ENCODE measurements at regions not wholly inside any gene's neighbourhood (a gene's known extent, or its start where the extent isn't known, plus 50 kb on each side); places are given as distances from the start of the nearest gene placed in this dataset.
"Not testable (repeated sequence)": the region's sequence is repeated elsewhere in the genome, so short reads cannot be mapped to it uniquely, and the experiment has no call there.

GRCh38 chr7:152914014-152914844 lies 154.7 kb downstream of the ACTR3B start:
- no peaks in the 10 kb centered on the region for H3K27me3 ChIP-seq (ENCODE audit: control insufficient read depth in 1 of 2, insufficient read depth in 2 of 2, low read length in 2 of 2)
- peaks cover 0 to 9% of the 10 kb centered on the region in 2 donors for H3K9me3 ChIP-seq (ENCODE audit: control insufficient read depth in 2 of 2, insufficient read depth in 1 of 2, low read depth in 1 of 2, low read length in 1 of 2)
- no peaks in the 10 kb centered on the region for H3K4me1 ChIP-seq (ENCODE audit: control insufficient read depth in 2 of 2, insufficient read depth in 2 of 2, low read length in 1 of 2)
- 87 to 94% methylated on average over 5 of the region's 5 CpGs for WGBS, 2 donors
- H3K27ac ChIP-seq (ENCODE audit: low read depth in 2 of 2, low read length in 1 of 2) = no peak overlapping the region
- H3K36me3 ChIP-seq (ENCODE audit: control insufficient read depth in 2 of 2, insufficient read depth in 2 of 2, low read length in 1 of 2) = no peaks in the 10 kb centered on the region
- H3K4me3 ChIP-seq (ENCODE audit: low read depth in 1 of 2, low read length in 2 of 2) = no peak overlapping the region

- not testable (repeated sequence) for H3K27ac ChIP-seq (ENCODE audit: low read depth in 2 of 2, low read length in 1 of 2); H3K36me3 ChIP-seq (ENCODE audit: control insufficient read depth in 2 of 2, insufficient read depth in 2 of 2, low read length in 1 of 2); H3K4me1 ChIP-seq (ENCODE audit: control insufficient read depth in 2 of 2, insufficient read depth in 2 of 2, low read length in 1 of 2); H3K27me3 ChIP-seq (ENCODE audit: control insufficient read depth in 1 of 2, insufficient read depth in 2 of 2, low read length in 2 of 2); H3K4me3 ChIP-seq (ENCODE audit: low read depth in 1 of 2, low read length in 2 of 2); H3K9me3 ChIP-seq (ENCODE audit: control insufficient read depth in 2 of 2, insufficient read depth in 1 of 2, low read depth in 1 of 2, low read length in 1 of 2)
- WGBS, 2 donors = 91 to 95% methylated on average over 1 of the region's 1 CpG
Observed at GRCh38 chr7:152914845-152915102, 155.2 kb downstream of the ACTR3B start.

GRCh38 chr7:152922318-152923081 lies 162.9 kb downstream of the ACTR3B start:
- 86% methylated on average over 16 of the region's 16 CpGs for WGBS, 2 donors
- Histone ChIP-seq H3K4me3 (ENCODE audit: low read depth in 1 of 2, low read length in 2 of 2) (no peak overlapping the region), H3K4me1 (ENCODE audit: control insufficient read depth in 2 of 2, insufficient read depth in 2 of 2, low read length in 1 of 2) (peaks cover 0 to 10% of the 10 kb centered on the region in 2 donors), H3K9me3 (ENCODE audit: control insufficient read depth in 2 of 2, insufficient read depth in 1 of 2, low read depth in 1 of 2, low read length in 1 of 2) (peaks cover 0 to 5% of the 10 kb centered on the region in 2 donors), H3K27ac (ENCODE audit: low read depth in 2 of 2, low read length in 1 of 2) (no peak overlapping the region), H3K27me3 (ENCODE audit: control insufficient read depth in 1 of 2, insufficient read depth in 2 of 2, low read length in 2 of 2) (no peaks in the 10 kb centered on the region), H3K36me3 (ENCODE audit: control insufficient read depth in 2 of 2, insufficient read depth in 2 of 2, low read length in 1 of 2) (no peaks in the 10 kb centered on the region)

- peaks cover 0 to 10% of the 10 kb centered on the region in 2 donors for H3K4me1 ChIP-seq (ENCODE audit: control insufficient read depth in 2 of 2, insufficient read depth in 2 of 2, low read length in 1 of 2)
- WGBS, 2 donors = 95% methylated on average over 12 of the region's 12 CpGs
- H3K27ac ChIP-seq (ENCODE audit: low read depth in 2 of 2, low read length in 1 of 2) = no peak overlapping the region
- no peaks in the 10 kb centered on the region for H3K27me3 ChIP-seq (ENCODE audit: control insufficient read depth in 1 of 2, insufficient read depth in 2 of 2, low read length in 2 of 2)
- no peak overlapping the region for H3K4me3 ChIP-seq (ENCODE audit: low read depth in 1 of 2, low read length in 2 of 2)
- H3K9me3 ChIP-seq (ENCODE audit: control insufficient read depth in 2 of 2, insufficient read depth in 1 of 2, low read depth in 1 of 2, low read length in 1 of 2) = peaks cover 0 to 2% of the 10 kb centered on the region in 2 donors
- no peaks in the 10 kb centered on the region for H3K36me3 ChIP-seq (ENCODE audit: control insufficient read depth in 2 of 2, insufficient read depth in 2 of 2, low read length in 1 of 2)
Observed at GRCh38 chr7:152923711-152924110, 164.2 kb downstream of the ACTR3B start.

- Histone ChIP-seq H3K27ac (ENCODE audit: low read depth in 2 of 2, low read length in 1 of 2) (no peak overlapping the region), H3K9me3 (ENCODE audit: control insufficient read depth in 2 of 2, insufficient read depth in 1 of 2, low read depth in 1 of 2, low read length in 1 of 2) (peaks cover 0 to 2% of the 10 kb centered on the region in 2 donors), H3K4me1 (ENCODE audit: control insufficient read depth in 2 of 2, insufficient read depth in 2 of 2, low read length in 1 of 2) (peaks cover 0 to 10% of the 10 kb centered on the region in 2 donors), H3K36me3 (ENCODE audit: control insufficient read depth in 2 of 2, insufficient read depth in 2 of 2, low read length in 1 of 2) (no peaks in the 10 kb centered on the region), H3K27me3 (ENCODE audit: control insufficient read depth in 1 of 2, insufficient read depth in 2 of 2, low read length in 2 of 2) (no peaks in the 10 kb centered on the region), H3K4me3 (ENCODE audit: low read depth in 1 of 2, low read length in 2 of 2) (no peak overlapping the region)
- WGBS, 2 donors = 68 to 77% methylated on average over 6 of the region's 6 CpGs
Observed at GRCh38 chr7:152924238-152924637, 164.7 kb downstream of the ACTR3B start.

GRCh38 chr7:152924826-152925411 lies 165.4 kb downstream of the ACTR3B start:
- H3K4me3 ChIP-seq (ENCODE audit: low read depth in 1 of 2, low read length in 2 of 2) = peak overlapping the region in 1 of 2 donors; percentile 35
- no peaks in the 10 kb centered on the region for H3K36me3 ChIP-seq (ENCODE audit: control insufficient read depth in 2 of 2, insufficient read depth in 2 of 2, low read length in 1 of 2)
- no peak overlapping the region for H3K27ac ChIP-seq (ENCODE audit: low read depth in 2 of 2, low read length in 1 of 2)
- peaks cover 0 to 2% of the 10 kb centered on the region in 2 donors for H3K9me3 ChIP-seq (ENCODE audit: control insufficient read depth in 2 of 2, insufficient read depth in 1 of 2, low read depth in 1 of 2, low read length in 1 of 2)
- 24 to 35% methylated on average over 28 to 33 of the region's 33 CpGs for WGBS, 2 donors
- H3K27me3 ChIP-seq (ENCODE audit: control insufficient read depth in 1 of 2, insufficient read depth in 2 of 2, low read length in 2 of 2) = no peaks in the 10 kb centered on the region
- peaks cover 0 to 10% of the 10 kb centered on the region in 2 donors for H3K4me1 ChIP-seq (ENCODE audit: control insufficient read depth in 2 of 2, insufficient read depth in 2 of 2, low read length in 1 of 2)

GRCh38 chr7:152925412-152926147 lies 166.0 kb downstream of the ACTR3B start:
- Histone ChIP-seq H3K27ac (ENCODE audit: low read depth in 2 of 2, low read length in 1 of 2) (no peak overlapping the region), H3K4me1 (ENCODE audit: control insufficient read depth in 2 of 2, insufficient read depth in 2 of 2, low read length in 1 of 2) (peaks cover 0 to 10% of the 10 kb centered on the region in 2 donors), H3K36me3 (ENCODE audit: control insufficient read depth in 2 of 2, insufficient read depth in 2 of 2, low read length in 1 of 2) (no peaks in the 10 kb centered on the region), H3K4me3 (ENCODE audit: low read depth in 1 of 2, low read length in 2 of 2) (peak overlapping the region; percentile 6 to 35), H3K9me3 (ENCODE audit: control insufficient read depth in 2 of 2, insufficient read depth in 1 of 2, low read depth in 1 of 2, low read length in 1 of 2) (no peaks in the 10 kb centered on the region), H3K27me3 (ENCODE audit: control insufficient read depth in 1 of 2, insufficient read depth in 2 of 2, low read length in 2 of 2) (no peaks in the 10 kb centered on the region)
- WGBS, 2 donors = 1 to 2% methylated on average over 74 of the region's 74 CpGs

- H3K27me3 ChIP-seq (ENCODE audit: control insufficient read depth in 1 of 2, insufficient read depth in 2 of 2, low read length in 2 of 2) = no peaks in the 10 kb centered on the region
- 82 to 88% methylated on average over 6 of the region's 6 CpGs for WGBS, 2 donors
- no peak overlapping the region for H3K27ac ChIP-seq (ENCODE audit: low read depth in 2 of 2, low read length in 1 of 2)
- H3K9me3 ChIP-seq (ENCODE audit: control insufficient read depth in 2 of 2, insufficient read depth in 1 of 2, low read depth in 1 of 2, low read length in 1 of 2) = no peaks in the 10 kb centered on the region
- no peaks in the 10 kb centered on the region for H3K4me1 ChIP-seq (ENCODE audit: control insufficient read depth in 2 of 2, insufficient read depth in 2 of 2, low read length in 1 of 2)
- H3K36me3 ChIP-seq (ENCODE audit: control insufficient read depth in 2 of 2, insufficient read depth in 2 of 2, low read length in 1 of 2) = no peaks in the 10 kb centered on the region
- no peak overlapping the region for H3K4me3 ChIP-seq (ENCODE audit: low read depth in 1 of 2, low read length in 2 of 2)
Observed at GRCh38 chr7:152931633-152932032, 172.1 kb downstream of the ACTR3B start.

GRCh38 chr7:152937282-152937681 lies 177.7 kb downstream of the ACTR3B start:
- WGBS, 2 donors = 49 to 57% methylated on average over 1 of the region's 1 CpG
- Histone ChIP-seq H3K27me3 (ENCODE audit: control insufficient read depth in 1 of 2, insufficient read depth in 2 of 2, low read length in 2 of 2) (peaks cover 0 to 3% of the 10 kb centered on the region in 2 donors), H3K27ac (ENCODE audit: low read depth in 2 of 2, low read length in 1 of 2) (no peak overlapping the region), H3K4me1 (ENCODE audit: control insufficient read depth in 2 of 2, insufficient read depth in 2 of 2, low read length in 1 of 2) (no peaks in the 10 kb centered on the region), H3K9me3 (ENCODE audit: control insufficient read depth in 2 of 2, insufficient read depth in 1 of 2, low read depth in 1 of 2, low read length in 1 of 2) (no peaks in the 10 kb centered on the region), H3K36me3 (ENCODE audit: control insufficient read depth in 2 of 2, insufficient read depth in 2 of 2, low read length in 1 of 2) (no peaks in the 10 kb centered on the region), H3K4me3 (ENCODE audit: low read depth in 1 of 2, low read length in 2 of 2) (no peak overlapping the region)
